Thyroid gland (tissue), 4 donors: ENCODE measurements at regions not wholly inside any gene's neighbourhood (a gene's known extent, or its start where the extent isn't known, plus 50 kb on each side); places are given as distances from the start of the nearest gene placed in this dataset.

Experiments used
- CTCF ChIP-seq, 6 experiments: fragments of 200-600 bp in 3 of 6; fragments of 450-650 bp in 3 of 6; sonication (generic) in 3 of 6; IDR thresholded peaks; one replicate each; pipeline ENCODE4 v1.5.1; 2016 to 2019; ENCODE audit warnings: antibody characterized with exemption in 6 of 6, mild to moderate bottlenecking in 2 of 6, inconsistent platforms in 1 of 6, moderate library complexity in 1 of 6
- POLR2A ChIP-seq, 2 donors: fragments of 450-650 bp; IDR thresholded peaks; one replicate each; pipeline ENCODE4 v1.6.1; 2017; ENCODE audit warnings: antibody characterized with exemption in 2 of 2, mild to moderate bottlenecking in 2 of 2, moderate library complexity in 1 of 2

GRCh38 chr9:95386843-95387242, 69.3 kb upstream of the FANCC start:
- TF ChIP-seq CTCF (IDR thresholded peaks at IDR 0.05) (no peak), POLR2A (IDR thresholded peaks at IDR 0.05) (no peak)
